Pancreas (tissue), 10 donors: ENCODE measurements at regions not wholly inside any gene's neighbourhood (a gene's known extent, or its start where the extent isn't known, plus 50 kb on each side); places are given as distances from the start of the nearest gene placed in this dataset.

Experiments
- ATAC-seq, 4 donors: fragments of 200-7000 bp; cut with Tn5 transposase; one replicate each; pipeline versions ENCODE4 v1.8.0 to v1.9.1; 2020; ENCODE audit warnings: mild to moderate bottlenecking in 4 of 4, moderate library complexity in 4 of 4
- DNase-seq, 6 donors: peaks; one replicate each; pipeline ENCODE4 v3.0.0-alpha.2; 2020
- FAIRE-seq: peaks from 2 replicates; lab custom pipeline; 2012; peaks lifted over from hg19 to GRCh38; lab: Jason Lieb, UNC
- H3K27ac ChIP-seq, 4 donors: fragments of 200-600 bp; sonication (generic); 1 replicate in 3 of 4; 2 replicates in 1 of 4; pipeline versions ENCODE4 v1.5.0 to v1.8.0; 2020
- H3K27me3 ChIP-seq, 4 donors: fragments of 200-600 bp; one replicate each; pipeline ENCODE4 v1.8.0; 2021
- H3K36me3 ChIP-seq, 3 donors: fragments of 200-600 bp; sonication (generic) in 1 of 3; one replicate each; pipeline versions ENCODE4 v1.5.0 to v1.8.0; 2020 to 2021
- H3K4me1 ChIP-seq, 3 donors: fragments of 200-600 bp; one replicate each; pipeline ENCODE4 v1.8.0; 2021
- H3K4me3 ChIP-seq, 4 donors: fragments of 200-600 bp; sonication (generic) in 2 of 4; one replicate each; pipeline versions ENCODE4 v1.5.0 to v1.8.0; 2020 to 2021
- H3K9me3 ChIP-seq, 4 donors: fragments of 200-600 bp; one replicate each; pipeline ENCODE4 v1.8.0; 2021
- WGBS, 2 donors: extraction: QIAGEN DNeasy Blood & Tissue Kit; methylation state at CpG; one replicate each; pipeline ENCODE4 v1.1.7; 2013; 5-methylcytosine and 5-hydroxymethylcytosine counted together
- intact Hi-C, 3 donors: fragments of 100-400 bp; cut with DNase I; formaldehyde crosslinking; loops; one replicate each; pipeline versions ENCODE4 v1.11.1 to v1.14.2; 2022
- TF ChIP-seq, protein P1 (sequence below), 4 donors: fragments of 200-600 bp; sonication (generic) in 3 of 4; IDR thresholded peaks; one replicate each; pipeline versions ENCODE4 v1.5.0 to v1.8.0; 2021; ENCODE audit warnings: antibody characterized with exemption in 4 of 4
- donor health status: healthy with polysubstance abuse.
- donor health status: DM: no; HTN: no; CAD: no; lungs with moderate emphysema.
- donor health status: DM: no; HTN: no; CAD: no.
- donor health status: control.
- donor health status: control.
- donor health status: Bipolar disorder and iron deficiency.
- donor health status: DM: yes; HTN: yes; CAD: no.
- donor health status: DM: no; HTN: no; CAD: no.
- donor health status: DM: no; HTN: no; CAD: no.
- donor health status: DM: yes; HTN: yes; CAD: no.

GRCh38 chr10:62650411-62650810 is 154.1 kb upstream of the ADO start:
- no peak overlapping the region for H3K27ac ChIP-seq
- no peaks in the 10 kb centered on the region for H3K9me3 ChIP-seq
- DNase-seq, result no peak
- H3K36me3 ChIP-seq, result no peaks in the 10 kb centered on the region
- H3K4me1 ChIP-seq, result no peaks in the 10 kb centered on the region
- FAIRE-seq, result no peak
- H3K4me3 ChIP-seq, result no peak overlapping the region
- H3K27me3 ChIP-seq, result no peaks in the 10 kb centered on the region
- 72 to 88% methylated on average over 2 of the region's 2 CpGs for WGBS, 2 donors
- no peak for ATAC-seq
- TF ChIP-seq, protein P1, sequence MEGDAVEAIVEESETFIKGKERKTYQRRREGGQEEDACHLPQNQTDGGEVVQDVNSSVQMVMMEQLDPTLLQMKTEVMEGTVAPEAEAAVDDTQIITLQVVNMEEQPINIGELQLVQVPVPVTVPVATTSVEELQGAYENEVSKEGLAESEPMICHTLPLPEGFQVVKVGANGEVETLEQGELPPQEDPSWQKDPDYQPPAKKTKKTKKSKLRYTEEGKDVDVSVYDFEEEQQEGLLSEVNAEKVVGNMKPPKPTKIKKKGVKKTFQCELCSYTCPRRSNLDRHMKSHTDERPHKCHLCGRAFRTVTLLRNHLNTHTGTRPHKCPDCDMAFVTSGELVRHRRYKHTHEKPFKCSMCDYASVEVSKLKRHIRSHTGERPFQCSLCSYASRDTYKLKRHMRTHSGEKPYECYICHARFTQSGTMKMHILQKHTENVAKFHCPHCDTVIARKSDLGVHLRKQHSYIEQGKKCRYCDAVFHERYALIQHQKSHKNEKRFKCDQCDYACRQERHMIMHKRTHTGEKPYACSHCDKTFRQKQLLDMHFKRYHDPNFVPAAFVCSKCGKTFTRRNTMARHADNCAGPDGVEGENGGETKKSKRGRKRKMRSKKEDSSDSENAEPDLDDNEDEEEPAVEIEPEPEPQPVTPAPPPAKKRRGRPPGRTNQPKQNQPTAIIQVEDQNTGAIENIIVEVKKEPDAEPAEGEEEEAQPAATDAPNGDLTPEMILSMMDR (IDR thresholded peaks at IDR 0.05), result no peak
- intact Hi-C loops, result no loop called here

DNA sequence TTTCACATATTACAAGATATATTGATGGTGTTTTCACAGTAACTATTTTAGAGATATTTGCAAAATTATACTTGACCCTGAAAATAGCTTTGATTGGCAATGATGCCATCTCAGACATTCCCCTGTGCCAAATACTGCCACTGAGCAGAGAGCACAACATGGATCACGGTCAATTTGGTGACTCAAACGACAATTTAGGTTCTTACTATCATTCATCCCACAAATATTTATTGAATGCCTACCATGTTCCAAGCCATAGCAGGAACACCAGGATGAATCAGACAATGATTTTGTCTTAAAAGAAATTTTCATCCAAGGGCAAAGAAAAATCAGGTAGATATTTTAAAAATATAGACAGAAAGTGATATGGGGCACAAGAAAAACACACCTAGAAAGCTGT is 153.2 kb upstream of the ADO start:
- Histone ChIP-seq H3K27me3 (no peaks in the 10 kb centered on the region), H3K4me1 (no peaks in the 10 kb centered on the region), H3K36me3 (no peaks in the 10 kb centered on the region), H3K27ac (no peak overlapping the region), H3K9me3 (no peaks in the 10 kb centered on the region), H3K4me3 (no peak overlapping the region)
- ATAC-seq (no peak), DNase-seq (no peak), FAIRE-seq (no peak)
- TF ChIP-seq, protein P1 (IDR thresholded peaks at IDR 0.05), result no peak
- 44 to 58% methylated on average over 2 of the region's 2 CpGs for WGBS, 2 donors
- intact Hi-C loops, result no loop called here

- WGBS, 2 donors, result 49 to 57% methylated on average over 2 of the region's 2 CpGs
- DNase-seq, result no peak
- intact Hi-C loops, result no loop called here
- TF ChIP-seq, protein P1 (IDR thresholded peaks at IDR 0.05), result no peak
- no peak for ATAC-seq
- Histone ChIP-seq H3K9me3 (no peaks in the 10 kb centered on the region), H3K4me1 (no peaks in the 10 kb centered on the region), H3K36me3 (no peaks in the 10 kb centered on the region), H3K27me3 (no peaks in the 10 kb centered on the region), H3K27ac (no peak overlapping the region), H3K4me3 (no peak overlapping the region)
- no peak for FAIRE-seq
Observed at GRCh38 chr10:62652114-62652513, 152.4 kb upstream of the ADO start.

DNA sequence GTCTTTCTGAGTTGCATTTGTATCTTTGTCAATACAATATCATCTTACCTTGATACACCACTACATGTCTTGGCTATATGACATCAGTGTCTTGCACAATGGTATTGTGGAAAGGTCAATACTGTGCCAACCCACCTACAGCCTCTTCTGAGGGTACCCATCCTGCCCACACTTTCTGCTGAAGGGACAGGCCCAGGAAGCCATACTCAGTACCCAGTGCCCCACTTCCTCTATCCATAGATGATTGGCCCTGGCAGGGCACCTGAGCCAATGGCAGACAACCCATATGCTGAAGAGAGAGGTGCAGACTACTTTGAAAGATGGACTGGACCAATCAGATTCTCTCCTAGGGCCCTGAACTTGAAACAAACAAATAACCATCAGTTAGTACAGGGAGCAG is 152.0 kb upstream of the ADO start:
- Histone ChIP-seq H3K4me1 (no peaks in the 10 kb centered on the region), H3K27ac (no peak overlapping the region), H3K36me3 (no peaks in the 10 kb centered on the region), H3K9me3 (no peaks in the 10 kb centered on the region), H3K27me3 (no peaks in the 10 kb centered on the region), H3K4me3 (no peak overlapping the region)
- FAIRE-seq, result no peak
- ATAC-seq, result no peak
- intact Hi-C loops, result no loop called here
- TF ChIP-seq, protein P1 (IDR thresholded peaks at IDR 0.05), result no peak
- no peak for DNase-seq

DNA sequence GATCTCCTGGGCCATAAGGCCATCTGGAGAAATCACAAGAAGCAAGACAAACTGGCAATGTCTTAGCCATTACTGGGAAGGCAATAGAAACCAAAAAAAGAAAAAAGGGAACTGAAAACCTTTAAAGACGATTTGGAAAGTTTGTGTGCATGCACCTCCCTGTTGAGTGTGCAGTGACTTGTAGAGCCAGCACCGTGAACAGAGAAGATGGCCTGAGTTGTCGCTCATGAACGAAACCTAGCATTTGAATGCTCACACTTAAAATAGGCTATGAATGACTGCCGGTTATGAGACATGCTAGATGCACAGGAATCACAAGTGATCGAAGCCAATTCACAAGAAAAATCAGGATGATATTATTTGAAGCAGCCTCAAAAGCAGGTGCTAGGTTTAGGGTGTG is 151.3 kb upstream of the ADO start:
- Histone ChIP-seq H3K9me3 (no peaks in the 10 kb centered on the region), H3K4me1 (no peaks in the 10 kb centered on the region), H3K27ac (no peak overlapping the region), H3K27me3 (no peaks in the 10 kb centered on the region), H3K4me3 (no peak overlapping the region), H3K36me3 (no peaks in the 10 kb centered on the region)
- TF ChIP-seq, protein P1 (IDR thresholded peaks at IDR 0.05), result no peak
- no peak for FAIRE-seq
- no peak for ATAC-seq
- DNase-seq, result no peak
- WGBS, 2 donors, result 71 to 79% methylated on average over 6 of the region's 6 CpGs
- intact Hi-C loops, result no loop called here
